ENCODE measurements at regions not wholly inside any gene's neighbourhood (a gene's known extent, or its start where the extent isn't known, plus 50 kb on each side); places are given as distances from the start of the nearest gene placed in this dataset.

- H3K9ac ChIP-seq, result no peak overlapping the region
- H3F3A ChIP-seq (replicated peaks; ENCODE audit: insufficient read depth), result no peaks in the 10 kb centered on the region
- H3K4me3 ChIP-seq (ENCODE audit: low read depth in 2 of 2, low read length in 1 of 2), result no peak overlapping the region
- ChIA-PET CTCF (interaction anchor here (1.6 kb wide), 1 partner anchor 9 kb away, joined by 5 read pairs; no protein-coding TSS in a partner anchor), POLR2A (no interaction called here)
- no peaks in the 10 kb centered on the region for H3K79me2 ChIP-seq (ENCODE audit: insufficient read depth)
- 83% methylated on average over 1 of the region's 1 CpG for WGBS (ENCODE audit: low lambda C conversion rate)
- no peaks in the 10 kb centered on the region for H3K9me3 ChIP-seq
- no peak overlapping the region for H3K27ac ChIP-seq (ENCODE audit: low read depth in 2 of 2, low read length in 1 of 2)
- TF ChIP-seq MEF2A (IDR thresholded peaks at IDR 0.05; ENCODE audit: borderline replicate concordance, low read depth), result no peak
- no peak for TF ChIP-seq CTCF (IDR thresholded peaks at IDR 0.05)
- TF ChIP-seq NFIC (IDR thresholded peaks at IDR 0.05; ENCODE audit: borderline replicate concordance), result no peak
- TF ChIP-seq USF2 (IDR thresholded peaks at IDR 0.05; ENCODE audit: borderline replicate concordance, low read depth, low read length), result no peak
- TF ChIP-seq MAX (IDR thresholded peaks at IDR 0.05; ENCODE audit: low read depth), result no peak
- TF ChIP-seq ZBTB33 (IDR thresholded peaks at IDR 0.05; ENCODE audit: borderline replicate concordance, low read depth), result no peak
- TF ChIP-seq YY1 (IDR thresholded peaks at IDR 0.05; ENCODE audit: low read depth), result no peak
- TF ChIP-seq IRF3 (IDR thresholded peaks at IDR 0.05; ENCODE audit: low read depth, low read length), result no peak
- TF ChIP-seq SIN3A (IDR thresholded peaks at IDR 0.05; ENCODE audit: borderline replicate concordance, low read depth, low read length), result no peak
- TF ChIP-seq MXI1 (IDR thresholded peaks at IDR 0.05; ENCODE audit: low read depth, low read length), result no peak
- no peak for TF ChIP-seq TCF12 (IDR thresholded peaks at IDR 0.05)
- TF ChIP-seq RXRA (IDR thresholded peaks at IDR 0.05; ENCODE audit: borderline replicate concordance, low read depth), result no peak
- TF ChIP-seq FOSL2 (IDR thresholded peaks at IDR 0.05; ENCODE audit: borderline replicate concordance, low read depth), result no peak
- no peaks in the 10 kb centered on the region for H4K20me1 ChIP-seq (ENCODE audit: insufficient read depth)
- H3K27me3 ChIP-seq (ENCODE audit: insufficient read depth), result no peaks in the 10 kb centered on the region
- H2AFZ ChIP-seq (ENCODE audit: low read depth), result no peak overlapping the region
- H3K4me1 ChIP-seq (ENCODE audit: control insufficient read depth in 1 of 2, insufficient read depth in 2 of 2, low read depth in 1 of 2, low read length in 1 of 2), result no peaks in the 10 kb centered on the region; a peak in 2 of 4 replicates
- H3K4me2 ChIP-seq, result no peak overlapping the region
- DNase-seq, result no peak
- no peaks in the 10 kb centered on the region for H3K9me2 ChIP-seq
- H3K36me3 ChIP-seq (replicated peaks in 1 of 2; ENCODE audit: control insufficient read depth in 1 of 2, insufficient read depth in 2 of 2, low read length in 1 of 2), result no peaks in the 10 kb centered on the region
These were observed 58.1 kb downstream of the TUSC7 start for GRCh38 chr3:116767726-116768125.
